Keratinocyte (primary cell): ENCODE measurements at regions not wholly inside any gene's neighbourhood (a gene's known extent, or its start where the extent isn't known, plus 50 kb on each side); places are given as distances from the start of the nearest gene placed in this dataset.

ENCODE experiments used
- CTCF ChIP-seq, 3 experiments: IDR thresholded peaks in 1 of 3; conservative IDR thresholded peaks in 1 of 3; optimal IDR thresholded peaks in 1 of 3; 2 replicates in 2 of 3; 3 replicates in 1 of 3; pipeline versions ENCODE3 to v1.5.1; 2011; ENCODE audit warnings: low read length in 3 of 3, mild to moderate bottlenecking in 3 of 3, moderate library complexity in 2 of 3, control low read depth in 1 of 3, inconsistent platforms in 1 of 3; ENCODE audit not compliant: insufficient read depth in 2 of 3; ENCODE audit errors: extremely low read depth in 1 of 3
- EZH2 ChIP-seq: IDR thresholded peaks from one replicate; pipeline ENCODE4 v1.6.1; 2012; ENCODE audit warnings: inconsistent platforms, mild to moderate bottlenecking, low read length, moderate library complexity

DNA sequence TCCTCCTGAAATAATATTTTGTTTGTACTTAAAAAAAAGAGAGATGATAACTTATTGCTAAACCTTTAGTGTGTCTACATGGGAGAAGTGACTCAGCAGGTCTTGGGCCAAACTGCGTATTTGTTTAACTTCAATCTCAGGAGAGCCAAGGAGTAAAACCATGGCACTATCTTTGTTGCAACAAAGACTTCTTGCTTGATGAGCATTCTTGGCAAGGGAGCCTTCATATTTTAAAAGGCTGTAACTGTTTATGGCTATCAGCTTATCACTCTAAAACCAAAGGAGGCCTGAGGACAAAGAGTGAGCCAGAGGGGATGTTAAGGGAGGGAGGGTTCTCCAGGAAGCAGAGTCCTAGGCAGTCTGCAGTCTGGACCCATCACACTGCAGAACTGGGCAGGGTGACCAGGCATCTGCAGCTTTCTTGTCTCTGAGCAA, 216.2 kb upstream of the S1PR3 start:
- TF ChIP-seq CTCF (optimal IDR thresholded peaks at IDR 0.05 in 1 of 3, IDR thresholded peaks at IDR 0.05 in 1 of 3, conservative IDR thresholded peaks at IDR 0.05 in 1 of 3; ENCODE audit: extremely low read depth in 1 of 3, insufficient read depth in 2 of 3, low read length in 3 of 3) (no peak), EZH2 (no peak)
